Stimulated activated CD4-positive, alpha-beta T cell treated with anti-CD3 and anti-CD28 coated beads, TNF-alpha, amount 100 ng/mL, for 1 hour (primary cell): ENCODE measurements at regions not wholly inside any gene's neighbourhood (a gene's known extent, or its start where the extent isn't known, plus 50 kb on each side); places are given as distances from the start of the nearest gene placed in this dataset.
"Not testable (repeated sequence)": the region's sequence is repeated elsewhere in the genome, so short reads cannot be mapped to it uniquely, and the experiment has no call there.

Experiments used
- DNase-seq, 3 donors: peaks; one replicate each; pipeline ENCODE4 v3.0.0-alpha.2; 2020; ENCODE audit warnings: low read depth in 3 of 3, low spot score in 1 of 3

DNA sequence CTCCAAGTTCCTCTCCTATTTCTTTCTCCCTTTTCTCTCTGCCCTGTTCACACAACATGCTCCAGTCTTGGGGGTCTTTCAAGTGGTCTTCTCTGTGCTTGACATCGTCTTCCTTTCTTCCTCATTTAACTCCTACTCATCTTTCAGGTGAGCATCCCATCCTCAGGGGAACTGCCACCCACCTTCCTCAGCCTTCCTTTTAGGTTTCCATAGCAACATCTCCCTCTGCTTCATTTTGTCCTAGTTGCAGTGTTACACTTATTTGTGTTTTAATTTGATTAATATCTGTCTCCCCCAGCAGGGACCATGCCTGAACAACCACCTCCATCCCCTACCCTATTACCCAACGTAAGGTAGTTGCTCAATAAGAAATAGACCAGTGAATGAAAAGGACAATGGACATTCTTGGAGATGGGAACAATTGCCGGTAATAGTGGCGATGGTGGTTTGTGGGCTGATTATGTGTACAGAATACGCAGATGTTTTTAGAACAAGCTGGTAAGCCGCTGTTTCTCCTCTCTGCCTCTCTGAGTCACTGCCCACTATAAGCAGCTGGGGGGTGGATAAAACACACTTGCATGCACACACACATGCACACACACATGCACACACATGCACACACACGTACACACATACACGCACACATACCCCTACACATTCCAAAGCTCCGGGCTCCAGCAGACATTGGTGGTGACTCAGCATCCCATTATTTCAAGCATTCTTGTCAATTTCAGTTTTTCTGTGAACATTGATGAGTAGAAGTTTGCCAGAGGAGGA, 251.6 kb downstream of the GATA3 start:
- no peak for DNase-seq

DNA sequence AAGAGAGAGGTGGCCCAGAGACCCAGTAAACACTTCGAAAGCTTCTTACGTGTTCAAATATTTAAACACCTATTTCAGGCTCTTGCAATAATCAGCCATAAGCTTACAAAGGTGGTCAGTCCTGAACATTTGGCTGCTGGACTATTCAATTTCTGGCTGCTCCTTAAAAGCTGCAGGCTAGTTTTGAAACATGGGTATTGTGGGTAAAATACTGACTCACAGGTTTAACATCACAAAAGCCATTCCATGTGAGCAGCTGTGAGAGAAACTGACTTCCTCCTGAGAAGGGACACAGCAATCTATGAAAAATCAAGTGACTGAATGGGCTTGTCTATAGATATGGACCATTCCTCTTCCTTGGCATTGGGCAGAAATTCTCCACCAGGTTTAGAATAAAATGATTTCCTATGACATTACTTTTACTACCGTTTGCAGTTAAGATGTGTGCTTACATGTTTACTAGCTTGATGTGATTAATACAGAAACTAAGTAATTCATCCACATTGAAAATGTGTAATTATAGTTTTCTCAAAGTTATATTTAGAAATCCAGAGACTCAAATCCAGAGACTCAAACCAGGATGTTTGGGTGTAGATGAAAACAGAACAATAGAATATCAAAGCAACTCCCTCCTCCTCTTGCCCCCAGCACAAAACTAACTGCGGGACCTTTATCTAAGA, 252.3 kb downstream of the GATA3 start:
- no peak for DNase-seq

DNA sequence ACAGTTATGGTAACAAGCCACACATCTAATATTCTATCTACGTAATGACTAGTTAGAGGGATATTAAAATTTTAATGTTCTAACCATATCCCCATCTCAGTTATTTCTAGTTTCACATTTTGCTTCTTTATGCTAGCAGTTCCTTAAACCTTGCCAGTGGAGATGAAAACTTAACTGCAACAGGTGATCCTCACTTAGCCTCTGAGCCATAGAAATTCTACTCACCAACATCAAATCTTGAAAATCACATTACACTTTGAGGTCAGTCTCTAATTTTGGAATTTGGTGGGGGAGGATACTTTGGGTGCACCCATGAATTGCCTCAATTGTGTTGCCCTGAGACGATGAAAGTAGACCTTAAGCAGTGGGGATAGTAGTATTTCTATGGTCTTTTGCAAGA, 256.4 kb downstream of the GATA3 start:
- no peak for DNase-seq

DNA sequence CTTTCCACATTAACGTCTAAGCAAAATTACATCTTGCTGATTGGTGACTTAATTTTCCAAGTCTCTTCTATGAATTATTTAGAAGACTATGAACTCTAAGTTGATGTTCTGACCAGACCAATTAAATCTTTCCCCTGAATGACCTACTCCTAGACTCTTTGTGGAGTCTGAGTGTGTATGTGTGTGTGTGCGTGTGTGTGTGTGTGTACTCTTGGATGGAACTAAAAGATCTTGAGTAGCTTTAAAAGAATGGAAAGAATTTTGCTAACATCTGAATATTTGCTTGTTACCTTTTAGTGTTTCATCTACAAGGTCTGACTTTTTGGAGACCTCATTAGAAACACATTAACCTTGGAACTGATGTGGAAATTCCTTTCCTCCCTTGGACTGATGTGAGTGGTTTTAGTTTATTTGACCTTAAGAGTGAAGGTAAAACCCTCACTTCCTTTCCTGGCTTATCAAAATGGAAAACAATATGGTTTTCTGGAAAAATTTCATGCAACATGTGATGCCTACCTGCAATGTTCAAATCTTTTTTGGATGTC, 257.1 kb downstream of the GATA3 start:
- no peak for DNase-seq

DNA sequence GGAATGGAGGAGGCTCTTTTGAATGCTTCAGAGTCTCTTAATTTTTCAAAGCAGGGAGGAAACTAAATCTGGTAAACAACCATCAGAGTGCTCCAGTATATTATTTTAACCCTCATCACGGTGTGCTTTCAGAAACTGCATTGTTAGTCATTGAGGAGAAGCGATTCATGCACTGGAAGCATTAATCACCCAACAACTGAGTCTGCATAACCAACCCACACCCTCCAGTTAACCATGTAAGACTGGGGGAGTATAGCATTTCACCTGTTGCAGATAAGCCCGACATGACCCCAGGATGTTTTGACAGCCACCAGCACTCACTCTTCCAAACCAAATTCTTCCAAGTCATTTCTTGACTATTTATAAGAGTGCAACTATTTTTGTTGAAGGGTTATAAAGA, 257.6 kb downstream of the GATA3 start:
- DNase-seq = no peak

DNA sequence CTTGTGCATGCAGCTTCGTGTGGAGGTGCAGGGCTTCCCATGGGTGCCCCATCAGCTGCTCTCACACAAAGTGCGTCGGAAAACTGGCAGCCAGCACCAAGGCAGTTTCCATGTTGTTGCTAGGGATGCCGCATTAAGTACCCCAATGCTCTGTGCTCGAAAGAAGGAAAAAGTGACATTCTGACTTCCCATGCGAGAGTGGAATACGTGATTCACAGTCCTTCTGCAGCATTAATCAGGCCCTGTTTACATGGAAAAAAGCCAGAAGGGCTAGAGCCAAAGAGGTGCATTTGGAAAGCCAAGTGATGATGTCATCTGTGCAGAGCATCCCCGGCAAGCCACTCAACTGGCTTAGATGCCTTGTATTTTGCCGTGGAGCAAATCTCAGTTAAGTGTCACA, 258.3 kb downstream of the GATA3 start:
- DNase-seq = no peak

DNA sequence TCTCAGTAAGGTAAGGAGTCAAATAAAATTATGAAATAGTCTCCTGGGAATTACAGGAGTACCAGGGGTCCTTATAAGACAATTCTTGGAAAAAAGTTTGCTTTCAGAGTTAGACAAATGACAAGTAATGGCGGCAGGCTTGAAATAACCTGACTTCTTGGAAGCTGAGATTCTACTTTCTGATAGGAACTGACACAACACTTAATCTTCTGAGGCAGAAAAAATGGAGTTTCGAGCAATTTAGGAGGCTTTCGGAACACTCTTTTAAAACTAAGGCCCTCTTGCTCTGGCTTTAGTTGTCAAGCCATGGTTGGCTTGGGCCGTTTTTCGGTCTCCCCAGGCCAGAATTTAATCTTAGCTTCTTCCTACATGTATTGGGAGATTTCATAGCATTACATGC, 260.0 kb downstream of the GATA3 start:
- DNase-seq = no peak

DNA sequence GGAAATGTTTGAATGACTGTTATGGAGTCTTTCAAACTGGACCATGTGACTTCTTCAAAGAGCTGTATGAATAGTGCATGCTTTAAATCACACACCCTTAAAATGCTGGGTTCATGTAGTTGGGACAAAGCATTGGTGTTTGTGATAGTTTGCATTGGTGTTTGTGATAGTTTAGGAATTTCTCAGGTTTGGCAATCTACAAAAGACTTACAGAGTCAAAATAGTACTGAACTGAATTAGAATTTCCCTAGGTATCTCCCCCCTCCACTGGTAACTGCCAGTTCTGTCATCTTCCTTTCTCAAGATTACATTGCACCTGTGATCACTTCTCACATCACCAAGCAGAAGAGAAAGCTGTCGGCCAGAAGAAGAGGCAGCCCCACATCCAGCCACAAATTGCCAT, 261.1 kb downstream of the GATA3 start:
- DNase-seq = no peak

DNA sequence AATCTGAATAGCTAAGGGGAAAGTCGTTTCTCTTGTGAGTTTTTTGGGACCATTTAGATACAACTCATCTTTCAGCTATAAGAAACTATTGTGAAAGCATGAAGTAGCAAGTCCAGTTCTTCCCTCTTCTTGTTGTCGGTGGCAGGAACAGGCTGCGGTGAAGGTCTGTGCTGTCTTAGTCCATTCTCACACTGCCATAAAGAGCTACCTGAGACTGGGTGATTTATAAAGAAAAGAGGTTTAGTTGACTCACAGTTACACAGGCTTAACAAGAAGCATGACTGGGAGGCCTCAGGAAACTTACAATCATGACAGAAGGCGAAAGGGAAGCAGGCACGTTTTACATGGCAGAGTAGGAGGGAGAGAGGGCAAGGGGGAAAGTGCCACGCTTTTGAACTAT, 261.8 kb downstream of the GATA3 start:
- DNase-seq = no peak

DNA sequence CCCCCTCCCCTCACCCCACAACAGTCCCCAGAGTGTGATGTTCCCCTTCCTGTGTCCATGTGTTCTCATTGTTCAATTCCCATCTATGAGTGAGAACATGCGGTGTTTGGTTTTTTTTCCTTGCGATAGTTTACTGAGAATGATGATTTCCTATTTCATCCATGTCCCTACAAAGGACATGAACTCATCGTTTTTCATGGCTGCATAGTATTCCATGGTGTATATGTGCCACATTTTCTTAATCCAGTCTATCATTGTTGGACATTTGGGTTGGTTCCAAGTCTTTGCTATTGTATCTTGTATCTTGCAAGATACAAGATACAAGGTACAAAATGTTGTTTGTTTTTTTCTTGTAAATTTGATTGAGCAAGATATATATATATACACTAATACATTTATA, 263.9 kb downstream of the GATA3 start:
- not testable (repeated sequence) for DNase-seq

DNA sequence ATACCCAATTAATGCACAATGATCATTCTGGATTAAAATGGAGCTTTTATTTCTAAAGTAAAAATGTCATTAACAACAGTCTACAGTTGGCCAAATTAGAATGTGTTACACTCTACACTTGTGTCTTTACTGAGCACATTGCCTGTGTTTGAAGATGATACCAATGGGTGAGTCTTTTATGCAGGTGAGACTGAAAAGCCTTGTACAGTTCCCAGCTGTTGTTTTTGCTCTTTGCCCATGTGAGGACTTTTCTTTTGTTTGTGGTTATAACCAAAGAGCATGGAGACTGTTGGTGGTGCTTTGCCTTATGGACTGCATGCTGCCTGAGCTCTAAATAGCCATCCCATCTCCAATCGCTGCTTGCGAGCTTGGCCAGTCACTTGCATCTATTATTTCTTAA, 264.5 kb downstream of the GATA3 start:
- DNase-seq = no peak

DNA sequence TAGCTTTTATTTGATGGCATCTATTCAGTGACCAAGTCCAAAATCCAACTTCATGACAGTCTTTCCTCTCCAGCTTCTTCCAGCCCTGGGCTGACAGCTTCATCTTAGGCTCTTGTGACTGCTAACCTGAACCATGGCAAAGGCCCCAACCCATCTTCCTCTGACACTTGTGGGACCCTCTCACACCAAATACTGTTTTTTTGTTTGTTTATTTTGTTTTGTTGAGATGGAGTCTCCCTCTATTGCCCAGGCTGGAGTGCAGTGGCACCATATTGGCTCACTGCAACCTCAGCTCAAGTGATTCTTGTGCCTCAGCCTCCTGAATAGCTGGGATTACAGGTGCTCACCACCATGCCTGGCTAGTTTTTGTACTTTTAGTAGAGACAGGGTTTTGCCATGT, 265.2 kb downstream of the GATA3 start:
- DNase-seq = no peak

DNA sequence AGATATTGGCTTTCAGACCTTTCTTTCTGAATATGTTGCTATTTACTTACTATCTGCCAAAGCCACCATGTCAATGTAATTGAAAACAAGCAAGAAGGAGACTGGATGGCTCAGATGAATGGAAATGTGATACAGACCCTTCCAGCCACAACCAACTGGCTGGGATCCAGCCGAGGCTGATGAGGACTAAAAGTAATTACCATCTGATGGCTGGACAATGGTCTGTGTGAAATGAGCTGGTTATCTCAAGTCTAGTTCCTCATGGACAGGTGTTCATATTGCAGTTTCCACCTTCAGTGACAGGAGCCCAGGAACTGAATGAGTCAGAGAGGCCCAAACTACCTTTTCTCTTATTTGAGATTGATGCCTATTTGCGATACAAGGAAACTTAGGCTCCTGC, 267.5 kb downstream of the GATA3 start:
- DNase-seq = no peak

DNA sequence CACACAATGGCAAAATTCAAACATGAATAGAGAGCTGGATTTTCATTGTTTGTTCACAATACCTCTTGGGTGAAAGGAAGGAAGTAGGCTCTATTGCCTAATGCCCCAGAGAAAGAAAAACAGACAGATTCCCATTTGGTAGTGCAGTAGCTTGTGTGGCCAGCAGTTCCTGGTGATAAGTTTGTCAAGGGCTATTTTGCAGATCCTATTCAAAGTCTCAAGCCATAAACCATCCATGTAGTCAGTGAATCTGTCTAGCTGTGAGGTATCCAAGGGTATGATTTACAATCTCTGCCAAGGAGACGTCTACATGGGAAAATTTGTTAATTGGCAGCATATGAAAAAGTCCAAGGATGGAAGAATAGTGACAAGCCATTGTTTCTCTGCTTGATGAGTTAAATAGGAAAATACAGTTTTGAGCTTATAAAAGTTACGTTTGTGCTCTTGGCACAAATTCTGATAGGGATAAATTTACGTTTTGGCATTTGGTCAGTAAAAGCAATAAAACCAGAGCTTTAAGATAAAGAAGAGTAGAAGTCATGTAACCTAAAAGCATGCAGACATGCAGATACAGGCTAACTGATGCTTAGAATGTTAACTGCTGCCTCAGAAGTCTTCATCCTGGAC, 269.1 kb downstream of the GATA3 start:
- no peak for DNase-seq

DNA sequence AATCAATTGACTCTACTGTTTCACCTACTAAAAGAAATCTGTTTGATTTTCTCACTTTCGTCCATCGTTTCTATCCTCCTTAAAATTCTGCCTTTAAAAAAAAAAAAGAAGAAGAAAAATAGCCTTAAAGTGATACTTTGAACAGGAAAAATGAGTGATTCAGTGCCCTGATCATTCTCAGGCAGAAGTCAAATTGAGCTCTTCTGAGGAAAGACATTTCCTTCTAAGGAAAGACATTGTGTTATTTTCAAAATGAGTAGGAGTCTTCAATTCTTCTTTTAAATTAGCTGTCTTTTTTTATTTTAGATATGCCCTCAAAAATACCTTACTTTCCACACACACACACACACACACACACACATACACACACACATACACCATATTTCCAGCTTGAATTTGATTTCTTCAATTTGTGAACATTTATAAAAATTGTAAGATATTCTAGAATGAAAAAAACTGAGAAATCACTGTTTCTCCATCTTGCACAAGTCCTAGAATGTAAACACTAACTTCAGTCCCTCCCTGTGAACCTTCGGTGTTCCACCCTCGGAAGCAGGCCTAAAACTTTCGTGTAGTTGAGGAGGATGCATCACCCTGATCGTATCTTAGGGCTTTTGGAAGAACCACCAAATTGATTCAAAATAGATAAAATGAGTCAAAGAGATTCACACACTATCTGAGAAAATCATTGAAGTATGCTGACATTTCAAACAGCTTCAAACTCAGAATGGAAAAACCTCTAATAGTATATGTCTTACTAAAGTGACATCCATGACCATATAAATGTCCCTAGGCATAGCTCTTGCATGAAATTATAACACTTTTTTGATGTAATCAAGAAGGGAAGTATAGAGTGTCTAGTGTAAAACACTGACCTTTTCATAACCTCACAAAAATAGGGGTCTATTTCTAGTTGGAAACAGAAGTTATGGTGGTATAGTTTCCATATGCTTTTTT, 270.8 kb downstream of the GATA3 start:
- no peak for DNase-seq

DNA sequence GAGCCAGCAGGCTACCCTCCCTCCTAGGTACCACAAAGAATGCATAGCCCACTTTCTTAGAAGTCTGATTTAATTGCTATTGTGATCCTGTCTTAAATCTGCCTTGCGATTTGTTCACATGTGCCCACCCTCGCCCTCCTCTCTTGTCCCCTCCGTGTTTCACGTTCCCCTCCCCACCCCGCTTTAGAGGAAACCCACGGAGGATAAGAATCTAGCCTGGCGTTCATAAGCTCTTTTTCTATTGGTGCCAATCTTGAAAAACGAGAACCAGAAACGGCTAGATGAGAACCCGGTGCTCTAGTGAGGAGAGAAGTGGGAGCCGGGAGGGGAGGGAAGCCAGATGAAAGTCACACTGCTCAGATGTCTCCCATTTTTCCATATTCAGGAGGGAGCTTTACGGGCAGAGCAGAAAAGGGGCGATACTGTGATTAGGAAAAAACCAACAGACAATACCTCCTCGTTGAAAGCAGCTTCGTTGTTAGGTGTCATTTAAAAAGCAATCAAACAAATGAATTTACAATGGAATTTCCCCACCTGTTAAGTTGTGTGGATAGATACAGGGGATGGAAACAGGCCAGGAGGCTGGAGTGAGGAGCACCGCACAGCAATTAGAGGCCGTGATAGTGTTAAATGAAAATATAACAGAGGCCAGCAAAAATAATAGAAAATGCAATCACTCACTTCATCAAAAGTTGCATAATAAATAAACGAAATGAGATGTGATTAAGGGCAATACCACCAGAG, 272.1 kb downstream of the GATA3 start:
- no peak for DNase-seq

DNA sequence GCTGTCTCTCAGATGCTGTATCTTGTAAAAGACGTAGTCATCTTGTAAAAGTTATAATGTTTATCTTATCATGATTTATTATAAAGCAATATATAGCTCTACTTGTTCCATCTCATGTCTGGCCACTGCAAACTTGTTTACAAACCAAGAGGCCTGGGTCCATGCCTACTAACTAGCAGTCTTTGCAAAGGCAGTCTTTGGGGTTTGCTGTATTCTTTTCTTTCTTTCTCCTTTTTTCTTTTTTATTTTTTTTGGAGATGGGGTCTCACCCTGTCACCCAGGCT, 272.6 kb downstream of the GATA3 start:
- DNase-seq = no peak

DNA sequence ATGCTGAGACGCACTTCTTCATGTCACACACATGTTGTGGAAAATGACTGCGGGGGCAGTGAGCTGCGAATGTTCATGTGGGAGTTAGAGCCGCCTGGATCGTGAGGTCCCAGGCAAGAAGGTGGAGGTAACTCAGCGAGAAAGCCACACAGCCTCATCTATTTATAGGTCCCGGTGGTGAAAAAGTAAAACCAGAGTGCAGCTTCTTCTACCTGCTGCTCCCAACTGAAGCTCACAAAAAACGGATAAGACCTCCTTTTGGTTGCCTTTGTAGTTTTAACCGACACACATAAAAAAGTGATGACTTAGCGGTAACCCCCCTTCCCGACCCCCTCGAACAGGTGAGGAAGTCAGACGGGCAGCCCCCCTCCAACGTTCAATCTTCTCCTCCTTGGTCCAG, 276.9 kb downstream of the GATA3 start:
- DNase-seq = no peak

DNA sequence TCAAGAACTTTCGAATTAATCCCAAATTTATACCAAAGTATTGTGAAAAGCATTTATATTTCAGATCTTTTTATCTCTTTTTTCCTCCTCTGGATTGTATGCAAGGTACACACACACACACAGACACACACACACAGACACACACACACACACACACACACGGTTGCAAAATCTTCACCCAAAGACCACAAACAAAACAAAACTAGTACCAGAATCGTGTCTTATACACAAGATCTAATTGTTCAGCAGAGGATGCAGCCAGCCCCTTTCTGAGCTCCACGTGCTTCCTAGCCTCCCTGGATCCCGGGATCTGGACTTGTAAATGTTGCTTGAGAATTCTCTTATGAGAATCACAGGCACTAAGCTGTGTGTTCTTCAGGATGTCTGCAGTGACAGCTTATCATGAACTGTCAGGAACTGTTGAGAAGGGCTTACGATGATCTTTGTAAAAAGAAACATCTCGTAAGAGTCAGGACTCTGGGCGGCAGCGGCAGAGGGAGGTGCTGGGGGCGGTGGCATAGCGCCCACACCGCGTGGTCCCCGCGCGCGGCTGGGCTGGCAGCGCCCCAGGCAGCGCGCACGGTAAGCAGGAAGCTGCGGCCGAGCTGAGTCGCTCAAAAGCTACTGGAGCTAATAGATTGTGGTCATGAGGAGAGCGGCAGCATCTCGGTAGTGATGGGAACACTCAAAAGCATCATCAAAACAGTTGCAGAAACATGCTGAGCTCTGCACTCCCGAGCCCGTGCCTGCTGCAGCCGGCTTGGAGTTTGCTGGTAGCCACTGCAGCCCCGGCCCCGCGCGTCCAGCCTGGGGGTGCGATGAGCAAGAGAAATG, 277.6 kb downstream of the GATA3 start:
- peak; percentile 56 to 78 (median 76) for DNase-seq

DNA sequence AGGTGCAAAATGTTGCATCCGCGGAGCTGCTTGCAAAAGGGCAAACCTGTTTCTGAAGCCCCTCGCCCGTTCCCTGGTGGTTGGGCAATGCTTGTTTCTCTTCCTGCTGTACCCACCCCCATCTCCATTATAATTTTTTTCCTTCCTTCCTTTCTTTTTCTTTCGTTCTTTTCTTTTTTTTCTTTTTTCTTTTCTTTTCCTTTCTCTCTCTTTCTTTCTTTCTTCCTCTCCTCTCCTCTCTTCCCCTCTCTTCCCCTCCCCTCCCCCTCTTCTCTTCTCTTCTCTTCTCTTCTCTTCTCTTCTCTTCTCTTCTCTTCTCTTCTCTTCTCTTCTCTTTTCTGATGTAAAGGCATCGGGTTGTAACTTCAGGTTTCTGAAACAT, 278.2 kb downstream of the GATA3 start:
- no peak for DNase-seq
